HuH-7 (cell line): ENCODE measurements at regions not wholly inside any gene's neighbourhood (a gene's known extent, or its start where the extent isn't known, plus 50 kb on each side); places are given as distances from the start of the nearest gene placed in this dataset.

Experiments used
- DNase-seq: peaks from one replicate; pipeline ENCODE4 v3.0.0; 2011; ENCODE audit warnings: low spot score

DNA sequence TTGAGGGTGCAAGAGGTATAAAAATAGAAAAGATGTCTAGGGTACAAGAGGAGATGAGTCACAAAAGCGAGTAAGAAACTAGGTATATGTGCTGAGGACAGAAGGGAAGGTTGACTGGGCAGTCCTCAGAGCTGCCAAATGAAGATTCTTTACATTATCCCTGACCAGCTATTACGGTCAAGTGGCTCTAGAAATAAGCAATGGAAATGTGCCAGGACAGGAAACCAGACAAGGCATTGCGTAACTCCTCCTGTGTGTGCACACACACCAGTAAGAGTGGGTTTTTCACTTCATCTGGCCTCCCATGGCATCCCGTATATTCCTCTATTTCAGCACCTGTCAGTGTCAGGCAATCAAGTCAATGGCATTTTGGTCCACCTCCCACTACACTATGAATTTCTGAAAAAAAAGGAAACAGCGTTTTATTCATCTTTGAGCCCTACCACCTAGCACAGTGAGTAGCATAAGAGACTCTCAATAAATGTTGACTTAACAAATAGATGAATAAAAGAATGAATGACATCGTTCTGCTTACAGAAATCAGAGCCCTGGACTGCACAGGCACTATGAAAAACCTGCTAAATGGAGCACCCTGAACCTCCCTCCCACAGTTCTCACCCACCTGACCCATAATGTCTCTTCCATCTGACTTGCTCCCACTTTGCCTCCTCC is 62.6 kb upstream of the KLF3 start:
- DNase-seq, result no peak

DNA sequence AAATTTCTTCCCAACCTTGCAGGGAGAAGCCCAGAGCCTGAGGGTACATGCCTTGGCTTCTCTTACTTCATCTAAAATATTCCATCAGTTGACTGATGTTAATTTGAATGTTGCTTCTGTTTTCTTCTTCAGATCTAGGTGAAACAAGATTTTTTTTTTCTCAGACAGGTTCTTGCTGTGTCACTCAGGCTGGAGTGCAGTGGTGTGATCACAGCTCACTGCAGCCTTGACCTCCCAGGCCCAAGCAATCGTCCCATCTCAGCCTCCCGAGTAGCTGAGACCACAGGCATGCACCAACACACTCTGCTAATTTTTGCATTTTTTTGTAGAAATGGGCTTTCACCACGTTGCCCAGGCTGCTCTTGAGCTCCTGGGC is 62.1 kb upstream of the KLF3 start:
- no peak for DNase-seq

DNA sequence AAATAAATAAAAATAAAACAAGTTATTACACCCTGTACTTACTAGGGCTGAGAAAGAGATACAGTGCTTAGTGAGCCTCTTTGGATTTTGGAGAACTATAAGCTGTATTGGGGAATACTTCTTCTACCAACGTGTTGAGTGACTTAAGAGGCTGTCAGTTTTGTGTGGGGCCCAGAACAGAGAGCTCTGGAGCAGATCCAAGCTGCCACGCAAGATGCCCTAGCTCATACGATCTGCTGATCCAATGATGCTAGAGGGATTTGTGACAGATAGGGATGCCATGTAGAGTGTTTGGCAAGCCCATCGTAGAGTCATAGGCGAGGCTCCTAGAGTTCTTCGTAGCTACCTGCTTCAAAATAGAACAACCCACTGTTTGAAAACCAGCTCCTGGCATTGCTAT is 60.3 kb upstream of the KLF3 start:
- DNase-seq, result no peak

DNA sequence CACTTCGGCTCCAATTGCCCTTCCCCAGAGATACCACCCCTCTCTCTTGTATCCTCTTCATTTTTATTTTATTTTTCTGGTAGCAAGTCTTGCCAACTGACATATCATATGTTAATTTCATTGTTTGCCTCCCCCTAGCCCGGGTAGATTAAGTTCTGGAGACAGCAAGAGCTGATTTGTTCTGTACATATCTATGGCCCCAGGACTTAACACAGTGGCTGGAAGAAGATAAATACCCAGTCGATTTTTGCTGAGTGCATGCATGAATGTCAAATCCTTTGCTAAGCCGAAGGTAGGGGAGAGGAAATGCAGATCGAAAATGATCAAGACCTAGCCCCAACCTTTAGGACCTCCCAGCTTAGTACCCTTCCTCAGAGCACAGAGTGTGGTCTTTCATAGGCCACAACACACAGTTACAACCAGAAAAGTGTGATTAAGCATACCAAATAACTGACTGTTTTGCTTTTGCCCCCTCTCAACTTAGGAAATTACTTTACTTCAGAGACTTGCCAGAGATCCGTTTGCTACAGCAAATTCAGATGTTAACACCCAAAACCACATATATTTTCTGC is 58.7 kb upstream of the KLF3 start:
- DNase-seq, result no peak

DNA sequence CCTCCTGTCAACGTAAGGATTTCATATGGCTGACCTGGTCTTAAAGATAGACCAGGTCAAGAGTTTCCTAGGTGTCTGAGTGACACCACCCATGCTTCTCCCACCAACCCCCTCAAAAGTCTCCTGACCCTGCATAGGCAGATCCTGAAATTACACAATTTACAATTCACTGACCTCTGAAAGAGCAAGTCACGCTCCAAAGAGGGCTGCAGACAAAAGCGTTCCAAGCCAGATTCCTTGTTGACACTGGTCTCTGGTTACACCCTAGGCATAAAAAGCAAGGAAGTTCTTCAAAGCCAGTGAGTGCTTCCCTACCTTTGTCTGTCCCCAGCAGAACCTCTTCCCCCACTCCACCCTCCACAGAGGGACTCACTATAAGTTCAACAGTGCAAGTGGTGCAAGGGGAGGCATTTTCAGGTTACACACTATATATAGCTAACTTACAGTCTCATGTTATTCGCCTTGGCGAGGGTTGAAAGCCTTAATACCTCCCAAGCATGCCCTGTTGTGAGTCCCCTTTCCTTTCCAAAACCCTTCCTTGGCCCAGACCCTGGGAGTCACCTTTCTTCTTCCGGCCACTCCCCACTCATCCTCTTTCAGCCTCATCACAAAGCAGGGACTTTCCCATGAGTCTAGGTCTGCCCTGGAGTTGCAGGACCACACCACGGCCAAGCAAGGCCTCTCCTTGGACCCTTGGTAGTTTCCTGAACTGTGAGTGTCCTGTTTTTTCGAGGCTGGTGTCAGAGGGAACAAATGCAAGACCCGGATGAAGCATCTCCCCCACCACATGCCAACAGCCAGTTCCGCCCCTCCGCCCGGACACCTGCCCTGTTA is 58.0 kb upstream of the KLF3 start:
- peak; percentile 39 for DNase-seq

DNA sequence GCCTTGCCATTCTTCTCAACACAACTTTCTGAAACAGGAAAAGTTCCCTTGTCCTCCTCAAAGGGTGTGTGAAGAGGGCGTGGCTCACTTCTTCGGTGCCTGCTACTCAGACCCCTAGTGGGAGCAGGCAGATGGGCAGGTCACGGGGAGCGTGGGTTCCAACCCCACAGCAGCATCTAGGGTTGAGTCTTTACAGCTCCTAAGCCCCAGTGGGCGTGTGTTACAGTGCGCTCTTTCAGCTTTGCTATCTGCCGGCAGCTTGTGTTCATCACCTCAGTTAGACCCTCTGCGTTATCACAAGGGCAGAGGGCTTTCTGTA is 57.5 kb upstream of the KLF3 start:
- no peak for DNase-seq

DNA sequence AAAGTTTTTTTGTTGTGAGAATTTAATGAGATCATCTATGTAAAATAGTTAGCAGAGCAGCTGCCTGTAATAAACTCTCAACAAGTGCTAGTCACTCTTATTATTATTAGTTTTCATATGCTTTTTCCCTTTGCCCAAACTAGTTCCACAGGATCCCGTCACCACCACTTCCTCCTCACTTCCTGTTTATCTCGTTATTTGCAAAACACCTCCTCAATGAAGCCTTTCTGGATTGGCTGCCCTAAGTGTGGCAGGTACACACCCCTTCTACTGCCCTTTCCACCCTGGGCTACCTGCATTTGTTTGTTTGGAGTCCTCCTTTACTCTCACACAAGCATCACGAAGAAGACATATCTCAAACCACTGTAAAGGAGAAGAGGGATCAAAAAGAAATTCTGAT is 54.4 kb upstream of the KLF3 start:
- DNase-seq, result no peak

DNA sequence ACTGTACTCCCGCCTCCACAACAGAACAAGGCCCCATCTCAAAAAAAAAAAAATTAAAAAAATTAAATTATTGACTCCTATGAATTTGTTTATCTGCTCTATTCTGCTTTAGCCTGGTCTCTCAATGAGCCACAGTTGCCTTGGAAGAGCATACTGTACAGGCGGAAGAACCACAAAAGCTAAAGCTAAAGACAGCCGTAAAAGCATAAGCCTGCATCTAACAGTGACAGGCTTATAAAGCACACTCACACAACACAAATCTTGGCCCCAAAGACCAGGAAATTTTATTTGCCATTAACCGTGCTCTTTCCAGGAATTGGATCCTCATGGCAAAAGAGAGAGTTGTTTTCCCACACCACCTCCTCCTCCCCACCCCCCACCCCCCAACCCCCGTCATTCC is 53.5 kb upstream of the KLF3 start:
- no peak for DNase-seq

DNA sequence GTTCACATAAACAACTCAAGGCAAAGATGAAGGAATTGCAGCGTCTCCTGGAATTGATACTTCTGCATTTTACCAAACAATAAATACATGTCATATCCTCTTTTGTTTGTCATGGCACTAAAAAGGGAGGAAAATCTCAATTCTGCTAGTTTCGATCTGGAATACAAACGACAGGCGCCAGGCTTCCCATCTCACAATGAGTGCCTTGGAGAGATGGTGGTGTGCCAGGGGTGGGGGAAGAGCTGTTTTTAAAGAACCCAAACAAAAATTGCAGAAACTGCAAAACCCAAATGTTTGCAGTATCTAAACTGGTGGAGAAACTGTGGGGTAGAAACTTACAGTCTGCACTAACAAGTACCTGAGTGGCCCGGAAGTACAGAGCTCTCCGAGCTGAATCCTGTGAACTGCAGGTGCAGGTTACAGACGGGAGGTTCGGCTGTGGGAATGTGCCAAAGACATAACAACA is 53.0 kb upstream of the KLF3 start:
- DNase-seq, result no peak

DNA sequence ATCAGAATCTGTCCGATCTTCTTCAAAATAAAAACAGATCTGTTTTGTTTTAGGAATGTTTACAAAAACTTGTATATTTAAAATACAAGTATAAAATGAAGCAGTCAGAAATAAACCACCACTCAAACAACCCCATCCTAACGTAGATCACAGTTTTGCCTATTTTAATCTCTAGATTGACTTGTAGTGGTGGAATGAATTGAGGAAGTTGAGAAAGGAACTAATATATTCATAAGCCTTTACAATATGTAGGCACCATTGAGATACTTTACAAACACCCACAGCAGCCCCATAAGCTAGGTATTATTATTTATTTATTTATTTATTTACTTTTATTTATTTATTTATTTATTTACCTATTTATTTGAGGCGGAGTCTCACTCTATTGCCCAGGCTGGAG is 52.3 kb upstream of the KLF3 start:
- no peak for DNase-seq

DNA sequence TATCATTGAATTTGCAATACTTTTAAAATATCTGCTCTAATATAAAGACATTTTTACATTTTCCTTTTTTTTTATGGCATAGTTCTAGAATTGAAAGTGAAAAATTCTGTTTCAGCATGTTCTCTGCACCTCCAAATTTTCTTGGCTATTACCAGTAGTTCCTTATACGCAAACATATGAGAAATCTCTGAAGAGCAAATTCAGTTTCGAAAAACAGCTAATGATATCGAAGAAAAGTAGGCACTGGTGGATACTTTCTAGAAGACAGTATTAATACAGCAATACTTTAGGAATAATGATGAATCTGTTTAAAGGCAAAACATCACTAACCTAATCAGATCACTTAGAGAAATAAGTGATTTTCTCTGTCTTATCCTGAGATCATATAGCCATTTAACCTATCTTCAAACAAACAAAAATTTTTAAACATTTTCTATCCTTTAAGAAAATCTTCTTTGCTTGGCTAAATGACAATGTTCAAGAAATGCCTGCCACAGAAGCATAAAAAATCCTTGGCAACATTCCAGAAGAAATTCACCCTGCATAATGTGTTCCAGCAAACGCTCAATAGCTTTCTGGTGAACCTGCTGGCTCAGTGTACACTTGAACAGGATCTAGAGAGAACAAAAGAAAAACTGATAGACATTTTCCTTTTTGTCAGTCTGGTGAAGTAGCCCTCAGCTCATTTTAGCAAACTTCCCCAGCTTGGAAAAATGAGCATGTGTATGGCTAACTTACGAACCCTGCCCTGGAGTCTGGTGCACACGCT is 51.2 kb upstream of the KLF3 start:
- no peak for DNase-seq
